ENCODE measurements at regions not wholly inside any gene's neighbourhood (a gene's known extent, or its start where the extent isn't known, plus 50 kb on each side); places are given as distances from the start of the nearest gene placed in this dataset.

- intact Hi-C loops (cut with DNase I) = no loop called here
- DNase-seq (ENCODE audit: extremely low spot score in 2 of 2) = no peak
- TF ChIP-seq CTCF (IDR thresholded peaks at IDR 0.05) (no peak), POLR2A (IDR thresholded peaks at IDR 0.05) (no peak), POLR2AphosphoS5 (IDR thresholded peaks at IDR 0.05; ENCODE audit: insufficient read depth in 1 of 2, low read depth in 1 of 2) (no peak)
- no peak overlapping the region for H3K4me3 ChIP-seq
- no peaks in the 10 kb centered on the region for H3K36me3 ChIP-seq
- H3K4me1 ChIP-seq = no peaks in the 10 kb centered on the region
- no peaks in the 10 kb centered on the region for H3K27me3 ChIP-seq
- no peaks in the 10 kb centered on the region for H3K9me3 ChIP-seq
- no peak overlapping the region for H3K27ac ChIP-seq
These were observed 237.2 kb downstream of the SPATA18 start for GRCh38 chr4:52288212-52288855.

GRCh38 chr4:52290466-52290865 is 239.4 kb downstream of the SPATA18 start:
- intact Hi-C loops (cut with DNase I) = no loop called here
- TF ChIP-seq POLR2A (IDR thresholded peaks at IDR 0.05) (no peak), POLR2AphosphoS5 (IDR thresholded peaks at IDR 0.05; ENCODE audit: insufficient read depth in 1 of 2, low read depth in 1 of 2) (no peak), CTCF (IDR thresholded peaks at IDR 0.05) (no peak)
- Histone ChIP-seq H3K9me3 (no peaks in the 10 kb centered on the region), H3K27ac (no peak overlapping the region), H3K36me3 (no peaks in the 10 kb centered on the region), H3K4me3 (no peak overlapping the region), H3K27me3 (no peaks in the 10 kb centered on the region), H3K4me1 (no peaks in the 10 kb centered on the region)
- DNase-seq (ENCODE audit: extremely low spot score in 2 of 2) = no peak

DNA sequence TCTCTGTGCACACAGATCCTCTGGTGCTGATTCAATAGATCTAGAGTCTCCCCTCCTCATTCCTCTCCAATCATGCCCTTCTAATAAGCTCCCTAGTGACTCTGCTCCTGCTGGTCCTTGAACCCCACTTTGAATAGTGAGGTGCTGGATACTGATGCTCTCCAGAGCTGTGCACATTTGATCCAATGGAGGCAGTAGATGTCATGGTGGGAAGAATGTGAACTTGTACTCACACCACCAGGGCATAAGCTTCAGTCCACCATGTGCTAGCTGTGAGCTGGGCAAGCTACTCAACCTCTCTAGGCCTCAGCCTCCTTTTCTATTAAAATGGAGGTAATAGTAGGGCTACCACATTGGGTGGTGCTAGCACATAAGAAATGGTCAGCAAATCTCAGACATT is 241.1 kb downstream of the SPATA18 start:
- DNase-seq (ENCODE audit: extremely low spot score in 2 of 2) = no peak
- Histone ChIP-seq H3K36me3 (no peaks in the 10 kb centered on the region), H3K4me1 (no peaks in the 10 kb centered on the region)

GRCh38 chr4:52296341-52296740 is 245.2 kb downstream of the SPATA18 start:
- Histone ChIP-seq H3K27me3 (no peaks in the 10 kb centered on the region), H3K27ac (no peak overlapping the region), H3K9me3 (no peaks in the 10 kb centered on the region), H3K4me3 (no peak overlapping the region), H3K36me3 (no peaks in the 10 kb centered on the region), H3K4me1 (no peaks in the 10 kb centered on the region)
- intact Hi-C loops (cut with DNase I) = no loop called here
- DNase-seq (ENCODE audit: extremely low spot score in 2 of 2) = no peak
- TF ChIP-seq POLR2AphosphoS5 (IDR thresholded peaks at IDR 0.05; ENCODE audit: insufficient read depth in 1 of 2, low read depth in 1 of 2) (no peak), CTCF (IDR thresholded peaks at IDR 0.05) (no peak), POLR2A (IDR thresholded peaks at IDR 0.05) (no peak)

More for the DNA sequence above, 241.1 kb downstream of the SPATA18 start:
- TF ChIP-seq POLR2A (IDR thresholded peaks at IDR 0.05) (no peak), CTCF (IDR thresholded peaks at IDR 0.05) (no peak), POLR2AphosphoS5 (IDR thresholded peaks at IDR 0.05; ENCODE audit: insufficient read depth in 1 of 2, low read depth in 1 of 2) (no peak)
- intact Hi-C loops (cut with DNase I) = no loop called here
- Histone ChIP-seq H3K4me3 (no peak overlapping the region), H3K27me3 (no peaks in the 10 kb centered on the region), H3K9me3 (no peaks in the 10 kb centered on the region), H3K27ac (no peak overlapping the region)

DNA sequence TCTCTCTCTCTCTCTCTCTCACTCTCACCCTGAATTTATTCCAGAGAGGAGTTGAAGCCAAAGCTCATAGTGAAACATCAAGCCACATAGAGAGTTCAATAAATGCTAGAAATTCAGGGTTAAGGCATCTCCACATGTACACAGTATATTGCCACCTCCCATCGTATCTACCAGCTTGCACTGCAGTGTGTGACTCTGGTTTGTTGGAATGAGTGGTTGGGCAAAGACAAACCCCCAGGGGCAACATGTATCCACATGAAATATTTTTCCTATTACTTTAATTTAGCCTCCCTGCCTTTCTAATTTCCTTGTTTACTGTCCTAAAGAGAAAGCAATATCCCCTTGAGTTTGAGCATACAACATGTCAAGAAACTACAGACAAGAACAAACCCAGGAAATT is 247.3 kb downstream of the SPATA18 start:
- DNase-seq (ENCODE audit: extremely low spot score in 2 of 2) = no peak
- H3K27ac ChIP-seq = no peak overlapping the region
- intact Hi-C loops (cut with DNase I) = no loop called here
- H3K9me3 ChIP-seq = no peaks in the 10 kb centered on the region
- no peaks in the 10 kb centered on the region for H3K36me3 ChIP-seq
- H3K4me1 ChIP-seq = no peaks in the 10 kb centered on the region
- H3K4me3 ChIP-seq = no peak overlapping the region
- H3K27me3 ChIP-seq = no peaks in the 10 kb centered on the region
- TF ChIP-seq CTCF (IDR thresholded peaks at IDR 0.05) (no peak), POLR2A (IDR thresholded peaks at IDR 0.05) (no peak), POLR2AphosphoS5 (IDR thresholded peaks at IDR 0.05; ENCODE audit: insufficient read depth in 1 of 2, low read depth in 1 of 2) (no peak)
